ENCODE measurements at regions not wholly inside any gene's neighbourhood (a gene's known extent, or its start where the extent isn't known, plus 50 kb on each side); places are given as distances from the start of the nearest gene placed in this dataset.

GRCh38 chr10:129105266-129105665 is 361.8 kb upstream of the MGMT start:
- Histone ChIP-seq H3K4me1 (ENCODE audit: control insufficient read depth in 4 of 4, insufficient read depth in 4 of 4, low read length in 3 of 4) (no peaks in the 10 kb centered on the region), H3K27me3 (ENCODE audit: control insufficient read depth in 4 of 4, insufficient read depth in 4 of 4, low read length in 3 of 4) (no peaks in the 10 kb centered on the region), H3K4me3 (ENCODE audit: low read depth in 1 of 3, low read length in 3 of 3) (no peak overlapping the region), H3K27ac (ENCODE audit: low read depth in 1 of 2, low read length in 2 of 2) (no peak overlapping the region), H3K9me3 (ENCODE audit: control insufficient read depth in 4 of 4, low read length in 3 of 4) (no peaks in the 10 kb centered on the region), H3K9ac (ENCODE audit: low read depth in 1 of 2, low read length in 2 of 2) (no peak overlapping the region), H3K36me3 (ENCODE audit: control insufficient read depth in 4 of 4, insufficient read depth in 3 of 4, low read depth in 1 of 4, low read length in 3 of 4) (no peaks in the 10 kb centered on the region)
- no peak for DNase-seq (ENCODE audit: low spot score)
- 64% methylated on average over 2 of the region's 2 CpGs for WGBS
- no peak for TF ChIP-seq EGR1 (IDR thresholded peaks at IDR 0.05; ENCODE audit: low read depth in 2 of 2)
- no peak for TF ChIP-seq RXRA (IDR thresholded peaks at IDR 0.05)
- TF ChIP-seq, protein P1, sequence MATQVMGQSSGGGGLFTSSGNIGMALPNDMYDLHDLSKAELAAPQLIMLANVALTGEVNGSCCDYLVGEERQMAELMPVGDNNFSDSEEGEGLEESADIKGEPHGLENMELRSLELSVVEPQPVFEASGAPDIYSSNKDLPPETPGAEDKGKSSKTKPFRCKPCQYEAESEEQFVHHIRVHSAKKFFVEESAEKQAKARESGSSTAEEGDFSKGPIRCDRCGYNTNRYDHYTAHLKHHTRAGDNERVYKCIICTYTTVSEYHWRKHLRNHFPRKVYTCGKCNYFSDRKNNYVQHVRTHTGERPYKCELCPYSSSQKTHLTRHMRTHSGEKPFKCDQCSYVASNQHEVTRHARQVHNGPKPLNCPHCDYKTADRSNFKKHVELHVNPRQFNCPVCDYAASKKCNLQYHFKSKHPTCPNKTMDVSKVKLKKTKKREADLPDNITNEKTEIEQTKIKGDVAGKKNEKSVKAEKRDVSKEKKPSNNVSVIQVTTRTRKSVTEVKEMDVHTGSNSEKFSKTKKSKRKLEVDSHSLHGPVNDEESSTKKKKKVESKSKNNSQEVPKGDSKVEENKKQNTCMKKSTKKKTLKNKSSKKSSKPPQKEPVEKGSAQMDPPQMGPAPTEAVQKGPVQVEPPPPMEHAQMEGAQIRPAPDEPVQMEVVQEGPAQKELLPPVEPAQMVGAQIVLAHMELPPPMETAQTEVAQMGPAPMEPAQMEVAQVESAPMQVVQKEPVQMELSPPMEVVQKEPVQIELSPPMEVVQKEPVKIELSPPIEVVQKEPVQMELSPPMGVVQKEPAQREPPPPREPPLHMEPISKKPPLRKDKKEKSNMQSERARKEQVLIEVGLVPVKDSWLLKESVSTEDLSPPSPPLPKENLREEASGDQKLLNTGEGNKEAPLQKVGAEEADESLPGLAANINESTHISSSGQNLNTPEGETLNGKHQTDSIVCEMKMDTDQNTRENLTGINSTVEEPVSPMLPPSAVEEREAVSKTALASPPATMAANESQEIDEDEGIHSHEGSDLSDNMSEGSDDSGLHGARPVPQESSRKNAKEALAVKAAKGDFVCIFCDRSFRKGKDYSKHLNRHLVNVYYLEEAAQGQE (IDR thresholded peaks at IDR 0.05) = no peak
- no peak for TF ChIP-seq MAX (IDR thresholded peaks at IDR 0.05)
- TF ChIP-seq FOXA1 (IDR thresholded peaks at IDR 0.05) = no peak
- no peak for TF ChIP-seq HNF4A (conservative IDR thresholded peaks at IDR 0.05)
- TF ChIP-seq SP1 (IDR thresholded peaks at IDR 0.05) = no peak
- TF ChIP-seq, protein P2, sequence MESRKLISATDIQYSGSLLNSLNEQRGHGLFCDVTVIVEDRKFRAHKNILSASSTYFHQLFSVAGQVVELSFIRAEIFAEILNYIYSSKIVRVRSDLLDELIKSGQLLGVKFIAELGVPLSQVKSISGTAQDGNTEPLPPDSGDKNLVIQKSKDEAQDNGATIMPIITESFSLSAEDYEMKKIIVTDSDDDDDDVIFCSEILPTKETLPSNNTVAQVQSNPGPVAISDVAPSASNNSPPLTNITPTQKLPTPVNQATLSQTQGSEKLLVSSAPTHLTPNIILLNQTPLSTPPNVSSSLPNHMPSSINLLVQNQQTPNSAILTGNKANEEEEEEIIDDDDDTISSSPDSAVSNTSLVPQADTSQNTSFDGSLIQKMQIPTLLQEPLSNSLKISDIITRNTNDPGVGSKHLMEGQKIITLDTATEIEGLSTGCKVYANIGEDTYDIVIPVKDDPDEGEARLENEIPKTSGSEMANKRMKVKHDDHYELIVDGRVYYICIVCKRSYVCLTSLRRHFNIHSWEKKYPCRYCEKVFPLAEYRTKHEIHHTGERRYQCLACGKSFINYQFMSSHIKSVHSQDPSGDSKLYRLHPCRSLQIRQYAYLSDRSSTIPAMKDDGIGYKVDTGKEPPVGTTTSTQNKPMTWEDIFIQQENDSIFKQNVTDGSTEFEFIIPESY (IDR thresholded peaks at IDR 0.05) = no peak
- TF ChIP-seq YY1 (IDR thresholded peaks at IDR 0.05) = no peak
- no peak for TF ChIP-seq ATF3 (IDR thresholded peaks at IDR 0.05)
- no peak for TF ChIP-seq GABPA (IDR thresholded peaks at IDR 0.05 in 1 of 2, conservative IDR thresholded peaks at IDR 0.05 in 1 of 2)
- TF ChIP-seq HNF4G (IDR thresholded peaks at IDR 0.05) = no peak
- no peak for TF ChIP-seq FOXA2 (IDR thresholded peaks at IDR 0.05)
- TF ChIP-seq, protein P3, sequence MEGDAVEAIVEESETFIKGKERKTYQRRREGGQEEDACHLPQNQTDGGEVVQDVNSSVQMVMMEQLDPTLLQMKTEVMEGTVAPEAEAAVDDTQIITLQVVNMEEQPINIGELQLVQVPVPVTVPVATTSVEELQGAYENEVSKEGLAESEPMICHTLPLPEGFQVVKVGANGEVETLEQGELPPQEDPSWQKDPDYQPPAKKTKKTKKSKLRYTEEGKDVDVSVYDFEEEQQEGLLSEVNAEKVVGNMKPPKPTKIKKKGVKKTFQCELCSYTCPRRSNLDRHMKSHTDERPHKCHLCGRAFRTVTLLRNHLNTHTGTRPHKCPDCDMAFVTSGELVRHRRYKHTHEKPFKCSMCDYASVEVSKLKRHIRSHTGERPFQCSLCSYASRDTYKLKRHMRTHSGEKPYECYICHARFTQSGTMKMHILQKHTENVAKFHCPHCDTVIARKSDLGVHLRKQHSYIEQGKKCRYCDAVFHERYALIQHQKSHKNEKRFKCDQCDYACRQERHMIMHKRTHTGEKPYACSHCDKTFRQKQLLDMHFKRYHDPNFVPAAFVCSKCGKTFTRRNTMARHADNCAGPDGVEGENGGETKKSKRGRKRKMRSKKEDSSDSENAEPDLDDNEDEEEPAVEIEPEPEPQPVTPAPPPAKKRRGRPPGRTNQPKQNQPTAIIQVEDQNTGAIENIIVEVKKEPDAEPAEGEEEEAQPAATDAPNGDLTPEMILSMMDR (IDR thresholded peaks at IDR 0.05; ENCODE audit: low read depth, low read length, missing input control) = no peak
- no peak for TF ChIP-seq RAD21 (IDR thresholded peaks at IDR 0.05)

GRCh38 chr10:129106314-129106713 is 360.7 kb upstream of the MGMT start:
- 72% methylated on average over 4 of the region's 4 CpGs for WGBS
- Histone ChIP-seq H3K36me3 (ENCODE audit: control insufficient read depth in 4 of 4, insufficient read depth in 3 of 4, low read depth in 1 of 4, low read length in 3 of 4) (no peaks in the 10 kb centered on the region), H3K9ac (ENCODE audit: low read depth in 1 of 2, low read length in 2 of 2) (no peak overlapping the region), H3K27me3 (ENCODE audit: control insufficient read depth in 4 of 4, insufficient read depth in 4 of 4, low read length in 3 of 4) (no peaks in the 10 kb centered on the region), H3K4me1 (ENCODE audit: control insufficient read depth in 4 of 4, insufficient read depth in 4 of 4, low read length in 3 of 4) (no peaks in the 10 kb centered on the region), H3K4me3 (ENCODE audit: low read depth in 1 of 3, low read length in 3 of 3) (no peak overlapping the region), H3K27ac (ENCODE audit: low read depth in 1 of 2, low read length in 2 of 2) (no peak overlapping the region), H3K9me3 (ENCODE audit: control insufficient read depth in 4 of 4, low read length in 3 of 4) (no peaks in the 10 kb centered on the region)
- no peak for DNase-seq (ENCODE audit: low spot score)
- TF ChIP-seq FOXA2 (IDR thresholded peaks at IDR 0.05) (no peak), YY1 (IDR thresholded peaks at IDR 0.05) (no peak), HNF4G (IDR thresholded peaks at IDR 0.05) (no peak), JUND (IDR thresholded peaks at IDR 0.05) (no peak), ATF3 (IDR thresholded peaks at IDR 0.05) (no peak), EGR1 (IDR thresholded peaks at IDR 0.05; ENCODE audit: low read depth in 2 of 2) (no peak), TAF1 (conservative IDR thresholded peaks at IDR 0.05) (no peak), GABPA (IDR thresholded peaks at IDR 0.05 in 1 of 2, conservative IDR thresholded peaks at IDR 0.05 in 1 of 2) (no peak), MAX (IDR thresholded peaks at IDR 0.05) (no peak), HNF4A (conservative IDR thresholded peaks at IDR 0.05) (no peak), SP1 (IDR thresholded peaks at IDR 0.05) (no peak)
- TF ChIP-seq, protein P1 (IDR thresholded peaks at IDR 0.05) = no peak

Data from liver (tissue), 8 donors.